H1 (cell line): ENCODE measurements at regions not wholly inside any gene's neighbourhood (a gene's known extent, or its start where the extent isn't known, plus 50 kb on each side); places are given as distances from the start of the nearest gene placed in this dataset.

ENCODE experiments used
- CTCF ChIA-PET: fragments of 300-600 bp; sonication (Branson Sonifier 250); formaldehyde crosslinking; loops from one replicate; lab custom pipeline; 2021; ENCODE audit not compliant: partially characterized antibody; lab: Charles Lee
- POLR2A ChIA-PET: fragments of 300-600 bp; sonication (Branson Sonifier 250); formaldehyde crosslinking; loops from one replicate; lab custom pipeline; 2021; ENCODE audit warnings: inconsistent platforms; ENCODE audit not compliant: partially characterized antibody; lab: Charles Lee
- DNase-seq, 2 experiments: peaks; one replicate each; pipeline versions ENCODE4 v3.0.0 to v3.0.0-alpha.2; 2010 to 2022; ENCODE audit warnings: low spot score in 2 of 2, low read depth in 1 of 2, mixed read lengths in 1 of 2
- FAIRE-seq: peaks from 2 replicates; lab custom pipeline; 2011; peaks lifted over from hg19 to GRCh38; lab: Jason Lieb, UNC
- H2AFZ ChIP-seq: 2 replicates; pipeline ENCODE4 v1.8.1; 2012; ENCODE audit warnings: low read length, inconsistent platforms
- H2AK5ac ChIP-seq: 2 replicates; pipeline ENCODE4 v1.6.1; 2013; ENCODE audit warnings: low read depth, low read length
- H2BK120ac ChIP-seq: replicated peaks from 2 replicates; pipeline ENCODE3; 2013; ENCODE audit warnings: low read depth, low read length, inconsistent platforms
- H2BK12ac ChIP-seq: 2 replicates; pipeline ENCODE4 v1.6.1; 2013; ENCODE audit warnings: low read depth, low read length
- H2BK15ac ChIP-seq: 2 replicates; pipeline ENCODE4 v1.6.1; 2013; ENCODE audit warnings: low read length
- H2BK20ac ChIP-seq: 2 replicates; pipeline ENCODE4 v1.6.1; 2013; ENCODE audit warnings: low read length
- H2BK5ac ChIP-seq: 2 replicates; pipeline ENCODE4 v1.6.1; 2013; ENCODE audit warnings: low read depth, low read length
- H3K14ac ChIP-seq: 2 replicates; pipeline ENCODE4 v1.6.1; 2013; ENCODE audit warnings: inconsistent platforms; ENCODE audit not compliant: insufficient read length
- H3K18ac ChIP-seq: 2 replicates; pipeline ENCODE4 v1.6.1; 2013; ENCODE audit warnings: low read length; ENCODE audit errors: extremely low read depth
- H3K23ac ChIP-seq: 2 replicates; pipeline ENCODE4 v1.6.1; 2013; ENCODE audit warnings: inconsistent platforms; ENCODE audit not compliant: insufficient read length
- H3K23me2 ChIP-seq: 2 replicates; pipeline ENCODE4 v1.6.1; 2013; ENCODE audit warnings: low read depth, low read length
- H3K27ac ChIP-seq: 2 replicates; pipeline ENCODE4 v1.6.1; 2011; ENCODE audit warnings: low read depth, low read length, inconsistent platforms
- H3K27me3 ChIP-seq, 4 experiments: replicated peaks in 1 of 4; 1 replicate in 1 of 4; 2 replicates in 3 of 4; pipeline versions ENCODE4 v1.6.1 to v1.8.1; 2011 to 2013; ENCODE audit warnings: low read length in 3 of 4, mild to moderate bottlenecking in 3 of 4, inconsistent platforms in 2 of 4, mixed read lengths in 2 of 4, moderate library complexity in 1 of 4; ENCODE audit not compliant: control insufficient read depth in 3 of 4, insufficient read depth in 3 of 4; ENCODE audit errors: extremely low read depth in 1 of 4
- H3K36me3 ChIP-seq, 4 experiments: 2 replicates each; pipeline versions ENCODE4 v1.6.1 to v1.8.1; 2011 to 2013; ENCODE audit warnings: mild to moderate bottlenecking in 4 of 4, low read length in 3 of 4, moderate library complexity in 2 of 4, control low read depth in 1 of 4, inconsistent platforms in 1 of 4; ENCODE audit not compliant: insufficient read depth in 4 of 4, control insufficient read depth in 2 of 4
- H3K4ac ChIP-seq: replicated peaks from 2 replicates; pipeline ENCODE3; 2013; ENCODE audit warnings: low read length, low read depth, mixed read lengths, inconsistent platforms; ENCODE audit not compliant: insufficient read length
- H3K4me1 ChIP-seq, 4 experiments: replicated peaks in 1 of 4; 1 replicate in 1 of 4; 2 replicates in 3 of 4; pipeline versions ENCODE4 v1.6.1 to v1.8.1; 2011 to 2013; ENCODE audit warnings: low read length in 3 of 4, inconsistent platforms in 2 of 4, mixed read lengths in 1 of 4; ENCODE audit not compliant: insufficient read depth in 4 of 4, control insufficient read depth in 3 of 4
- H3K4me2 ChIP-seq, 2 experiments: 2 replicates each; pipeline versions ENCODE4 v1.6.1 to v1.8.1; 2011 to 2013; ENCODE audit warnings: low read depth in 2 of 2, low read length in 2 of 2, control low read depth in 1 of 2, inconsistent platforms in 1 of 2, mild to moderate bottlenecking in 1 of 2; ENCODE audit not compliant: insufficient read depth in 1 of 2
- H3K4me3 ChIP-seq, 4 experiments: fragments of 200-600, 300-600 bp in 1 of 4; sonication (generic), shearing (Covaris generic), sonication (Bioruptor Twin) in 1 of 4; 2 replicates each; pipeline versions ENCODE4 v1.5.1 to v1.8.1; 2011 to 2016; ENCODE audit warnings: low read length in 4 of 4, low read depth in 3 of 4, control low read depth in 2 of 4, inconsistent platforms in 2 of 4, mild to moderate bottlenecking in 2 of 4, mixed read lengths in 1 of 4, moderate library complexity in 1 of 4; ENCODE audit not compliant: insufficient read depth in 2 of 4; ENCODE audit errors: extremely low read depth in 1 of 4
- H3K56ac ChIP-seq: replicated peaks from 2 replicates; pipeline ENCODE3; 2013; ENCODE audit warnings: low read depth, mild to moderate bottlenecking, mixed read lengths, low read length, inconsistent platforms; ENCODE audit not compliant: insufficient read length
- H3K79me1 ChIP-seq: 2 replicates; pipeline ENCODE4 v1.6.1; 2013; ENCODE audit warnings: low read depth, low read length, control low read depth
- H3K79me2 ChIP-seq, 2 experiments: 2 replicates each; pipeline versions ENCODE4 v1.6.1 to v1.8.1; 2012 to 2013; ENCODE audit warnings: low read length in 2 of 2, mild to moderate bottlenecking in 2 of 2, inconsistent platforms in 1 of 2; ENCODE audit not compliant: insufficient read depth in 2 of 2, control insufficient read depth in 1 of 2
- H3K9ac ChIP-seq, 4 experiments: replicated peaks in 1 of 4; 1 replicate in 1 of 4; 2 replicates in 3 of 4; pipeline versions ENCODE4 v1.6.1 to v1.8.1; 2011 to 2013; ENCODE audit warnings: low read depth in 3 of 4, low read length in 3 of 4, control low read depth in 2 of 4, mild to moderate bottlenecking in 2 of 4, moderate library complexity in 2 of 4, inconsistent platforms in 1 of 4; ENCODE audit errors: extremely low read depth in 1 of 4
- H3K9me3 ChIP-seq, 2 experiments: 2 replicates each; pipeline versions ENCODE4 v1.6.1 to v1.8.1; 2012 to 2013; ENCODE audit warnings: mild to moderate bottlenecking in 2 of 2, moderate library complexity in 2 of 2, control low read depth in 1 of 2, inconsistent platforms in 1 of 2, low read depth in 1 of 2, low read length in 1 of 2, mixed read lengths in 1 of 2; ENCODE audit not compliant: insufficient read depth in 2 of 2
- H4K20me1 ChIP-seq, 2 experiments: replicated peaks in 1 of 2; 2 replicates each; pipeline versions ENCODE3 to v1.8.1; 2011 to 2013; ENCODE audit warnings: inconsistent platforms in 2 of 2, low read length in 2 of 2, mild to moderate bottlenecking in 1 of 2; ENCODE audit not compliant: insufficient read depth in 2 of 2, control insufficient read depth in 1 of 2
- H4K5ac ChIP-seq: 2 replicates; pipeline ENCODE4 v1.6.1; 2013; ENCODE audit warnings: low read length, low read depth, mixed read lengths, inconsistent platforms; ENCODE audit not compliant: insufficient read length
- H4K8ac ChIP-seq: 2 replicates; pipeline ENCODE4 v1.8.0; 2013; ENCODE audit warnings: mild to moderate bottlenecking, moderate library complexity, low read length, inconsistent platforms; ENCODE audit not compliant: insufficient read depth; ENCODE audit errors: extremely low read depth
- H4K91ac ChIP-seq: replicated peaks from 2 replicates; pipeline ENCODE3; 2013; ENCODE audit warnings: low read length, mixed read lengths, inconsistent platforms; ENCODE audit not compliant: insufficient read length
- RAD21 ChIP-seq, 2 experiments: IDR thresholded peaks in 1 of 2; conservative IDR thresholded peaks in 1 of 2; 2 replicates each; pipeline ENCODE4 v1.6.1; 2011; ENCODE audit warnings: low read depth in 2 of 2, low read length in 2 of 2, improper control_type of control experiment in 1 of 2, inconsistent platforms in 1 of 2, mild to moderate bottlenecking in 1 of 2, moderate library complexity in 1 of 2
- WGBS, 2 experiments: shearing (Covaris generic) in 1 of 2; methylation state at CpG; one replicate each; pipeline versions ENCODE4 v1.1.6 to v1.1.7; 2013 to 2015; ENCODE audit warnings: low lambda C conversion rate in 2 of 2, mixed read lengths in 2 of 2, inconsistent platforms in 1 of 2, low coverage in 1 of 2, missing lambda C conversion rate in 1 of 2; ENCODE audit not compliant: insufficient replicate concordance in 2 of 2, insufficient coverage in 1 of 2, insufficient read length in 1 of 2; ENCODE audit errors: extremely low coverage in 1 of 2, missing lambda C conversion rate in 1 of 2; 5-methylcytosine and 5-hydroxymethylcytosine counted together

- Histone ChIP-seq H2BK5ac (no peak overlapping the region), H3K9me3 (no peaks in the 10 kb centered on the region), H4K91ac (no peak overlapping the region), H4K20me1 (no peaks in the 10 kb centered on the region), H3K18ac (no peak overlapping the region), H2AFZ (no peak overlapping the region), H3K79me2 (no peaks in the 10 kb centered on the region), H3K27me3 (no peaks in the 10 kb centered on the region), H3K4me3 (no peak overlapping the region), H3K79me1 (no peaks in the 10 kb centered on the region), H4K5ac (no peak overlapping the region), H3K27ac (no peak overlapping the region), H2BK12ac (no peak overlapping the region), H3K4ac (no peak overlapping the region), H3K14ac (no peak overlapping the region), H2BK120ac (no peak overlapping the region), H2BK15ac (no peak overlapping the region; the same call in 1 of the 2 replicates), H2BK20ac (no peak overlapping the region), H4K8ac (no peak overlapping the region), H3K23ac (no peak overlapping the region), H3K56ac (no peak overlapping the region), H3K23me2 (no peaks in the 10 kb centered on the region), H3K9ac (no peak overlapping the region), H2AK5ac (no peak overlapping the region), H3K36me3 (no peaks in the 10 kb centered on the region), H3K4me2 (no peak overlapping the region), H3K4me1 (peaks cover 0 to 3% (median 0%) of the 10 kb centered on the region in 4 experiments; a peak in 1 of 7 replicates)
- WGBS, 2 experiments = 93% methylated on average over 4 of the region's 4 CpGs; no CpG with 5 or more reads in 1 of the 2 experiments
- ChIA-PET POLR2A (no interaction called here), CTCF (no interaction called here)
- FAIRE-seq (no peak), DNase-seq (no peak)
- TF ChIP-seq RAD21 (IDR thresholded peaks at IDR 0.05 in 1 of 2, conservative IDR thresholded peaks at IDR 0.05 in 1 of 2; ENCODE audit: low read depth in 2 of 2, low read length in 2 of 2) = no peak
These were observed 606.0 kb downstream of the ADCYAP1 start for GRCh38 chr18:1510542-1511179.
